ENCODE measurements at regions not wholly inside any gene's neighbourhood (a gene's known extent, or its start where the extent isn't known, plus 50 kb on each side); places are given as distances from the start of the nearest gene placed in this dataset.
"Not testable (repeated sequence)": the region's sequence is repeated elsewhere in the genome, so short reads cannot be mapped to it uniquely, and the experiment has no call there.

GRCh38 chr7:131149840-131150239 lies 177.8 kb upstream of the MKLN1 start:
- H3K9ac ChIP-seq (ENCODE audit: low read length in 2 of 2) = no peak overlapping the region
- H3K4me1 ChIP-seq (ENCODE audit: control insufficient read depth, insufficient read depth, low read length) = no peaks in the 10 kb centered on the region
- H3K36me3 ChIP-seq (ENCODE audit: control insufficient read depth in 2 of 2, insufficient read depth in 2 of 2, low read length in 2 of 2) = no peaks in the 10 kb centered on the region
- H3K27me3 ChIP-seq (ENCODE audit: control insufficient read depth in 1 of 2, insufficient read depth in 2 of 2, low read length in 2 of 2) = no peaks in the 10 kb centered on the region
- no peaks in the 10 kb centered on the region for H3K9me3 ChIP-seq (ENCODE audit: control insufficient read depth in 2 of 2, low read length in 2 of 2)
- no peak overlapping the region for H3K4me3 ChIP-seq (ENCODE audit: low read length in 2 of 2)
- H3K27ac ChIP-seq (ENCODE audit: low read length) = no peak overlapping the region

- H3K4me3 ChIP-seq (ENCODE audit: low read length in 2 of 2) = no peak overlapping the region
- H3K36me3 ChIP-seq (ENCODE audit: control insufficient read depth in 2 of 2, insufficient read depth in 2 of 2, low read length in 2 of 2) = no peaks in the 10 kb centered on the region
- no peaks in the 10 kb centered on the region for H3K4me1 ChIP-seq (ENCODE audit: control insufficient read depth, insufficient read depth, low read length)
- H3K27ac ChIP-seq (ENCODE audit: low read length) = no peak overlapping the region
- no peaks in the 10 kb centered on the region for H3K27me3 ChIP-seq (ENCODE audit: control insufficient read depth in 1 of 2, insufficient read depth in 2 of 2, low read length in 2 of 2)
- no peaks in the 10 kb centered on the region for H3K9me3 ChIP-seq (ENCODE audit: control insufficient read depth in 2 of 2, low read length in 2 of 2)
- no peak overlapping the region for H3K9ac ChIP-seq (ENCODE audit: low read length in 2 of 2)
Measured at GRCh38 chr7:131151034-131151433, 176.6 kb upstream of the MKLN1 start.

GRCh38 chr7:131152766-131153165 lies 174.9 kb upstream of the MKLN1 start:
- Histone ChIP-seq H3K4me3 (ENCODE audit: low read length in 2 of 2) (no peak overlapping the region), H3K36me3 (ENCODE audit: control insufficient read depth in 2 of 2, insufficient read depth in 2 of 2, low read length in 2 of 2) (no peaks in the 10 kb centered on the region), H3K27me3 (ENCODE audit: control insufficient read depth in 1 of 2, insufficient read depth in 2 of 2, low read length in 2 of 2) (no peaks in the 10 kb centered on the region), H3K4me1 (ENCODE audit: control insufficient read depth, insufficient read depth, low read length) (no peaks in the 10 kb centered on the region), H3K27ac (ENCODE audit: low read length) (no peak overlapping the region), H3K9ac (ENCODE audit: low read length in 2 of 2) (no peak overlapping the region), H3K9me3 (ENCODE audit: control insufficient read depth in 2 of 2, low read length in 2 of 2) (no peaks in the 10 kb centered on the region)

- no peak overlapping the region for H3K27ac ChIP-seq (ENCODE audit: low read length)
- no peaks in the 10 kb centered on the region for H3K27me3 ChIP-seq (ENCODE audit: control insufficient read depth in 1 of 2, insufficient read depth in 2 of 2, low read length in 2 of 2)
Measured at GRCh38 chr7:131154380-131154779, 173.3 kb upstream of the MKLN1 start.

GRCh38 chr7:131157530-131158243 lies 170.0 kb upstream of the MKLN1 start:
- Histone ChIP-seq H3K36me3 (ENCODE audit: control insufficient read depth in 2 of 2, insufficient read depth in 2 of 2, low read length in 2 of 2) (no peaks in the 10 kb centered on the region), H3K27ac (ENCODE audit: low read length) (no peak overlapping the region), H3K4me3 (ENCODE audit: low read length in 2 of 2) (no peak overlapping the region), H3K27me3 (ENCODE audit: control insufficient read depth in 1 of 2, insufficient read depth in 2 of 2, low read length in 2 of 2) (no peaks in the 10 kb centered on the region), H3K4me1 (ENCODE audit: control insufficient read depth, insufficient read depth, low read length) (no peaks in the 10 kb centered on the region), H3K9ac (ENCODE audit: low read length in 2 of 2) (no peak overlapping the region), H3K9me3 (ENCODE audit: control insufficient read depth in 2 of 2, low read length in 2 of 2) (no peaks in the 10 kb centered on the region)

More at GRCh38 chr7:131154380-131154779, 173.3 kb upstream of the MKLN1 start:
- no peaks in the 10 kb centered on the region for H3K4me1 ChIP-seq (ENCODE audit: control insufficient read depth, insufficient read depth, low read length)
- H3K36me3 ChIP-seq (ENCODE audit: control insufficient read depth in 2 of 2, insufficient read depth in 2 of 2, low read length in 2 of 2) = no peaks in the 10 kb centered on the region
- H3K9ac ChIP-seq (ENCODE audit: low read length in 2 of 2) = no peak overlapping the region
- no peak overlapping the region for H3K4me3 ChIP-seq (ENCODE audit: low read length in 2 of 2)
- no peaks in the 10 kb centered on the region for H3K9me3 ChIP-seq (ENCODE audit: control insufficient read depth in 2 of 2, low read length in 2 of 2)

- H3K27ac ChIP-seq (ENCODE audit: low read length); H3K36me3 ChIP-seq (ENCODE audit: control insufficient read depth in 2 of 2, insufficient read depth in 2 of 2, low read length in 2 of 2); H3K27me3 ChIP-seq (ENCODE audit: control insufficient read depth in 1 of 2, insufficient read depth in 2 of 2, low read length in 2 of 2); H3K9me3 ChIP-seq (ENCODE audit: control insufficient read depth in 2 of 2, low read length in 2 of 2); H3K4me3 ChIP-seq (ENCODE audit: low read length in 2 of 2); H3K4me1 ChIP-seq (ENCODE audit: control insufficient read depth, insufficient read depth, low read length); H3K9ac ChIP-seq (ENCODE audit: low read length in 2 of 2): not testable (repeated sequence)
Measured at GRCh38 chr7:131158244-131158636, 169.4 kb upstream of the MKLN1 start.

- Histone ChIP-seq H3K4me3 (ENCODE audit: low read length in 2 of 2) (no peak overlapping the region), H3K36me3 (ENCODE audit: control insufficient read depth in 2 of 2, insufficient read depth in 2 of 2, low read length in 2 of 2) (no peaks in the 10 kb centered on the region), H3K9ac (ENCODE audit: low read length in 2 of 2) (no peak overlapping the region), H3K27ac (ENCODE audit: low read length) (no peak overlapping the region), H3K4me1 (ENCODE audit: control insufficient read depth, insufficient read depth, low read length) (no peaks in the 10 kb centered on the region), H3K9me3 (ENCODE audit: control insufficient read depth in 2 of 2, low read length in 2 of 2) (no peaks in the 10 kb centered on the region), H3K27me3 (ENCODE audit: control insufficient read depth in 1 of 2, insufficient read depth in 2 of 2, low read length in 2 of 2) (no peaks in the 10 kb centered on the region)
Measured at GRCh38 chr7:131159961-131160361, 167.7 kb upstream of the MKLN1 start.

- H3K4me1 ChIP-seq (ENCODE audit: control insufficient read depth, insufficient read depth, low read length) = no peaks in the 10 kb centered on the region
- H3K36me3 ChIP-seq (ENCODE audit: control insufficient read depth in 2 of 2, insufficient read depth in 2 of 2, low read length in 2 of 2) = no peaks in the 10 kb centered on the region
- H3K27ac ChIP-seq (ENCODE audit: low read length) = no peak overlapping the region
- H3K4me3 ChIP-seq (ENCODE audit: low read length in 2 of 2) = no peak overlapping the region
- no peak overlapping the region for H3K9ac ChIP-seq (ENCODE audit: low read length in 2 of 2)
- H3K9me3 ChIP-seq (ENCODE audit: control insufficient read depth in 2 of 2, low read length in 2 of 2) = no peaks in the 10 kb centered on the region
- H3K27me3 ChIP-seq (ENCODE audit: control insufficient read depth in 1 of 2, insufficient read depth in 2 of 2, low read length in 2 of 2) = no peaks in the 10 kb centered on the region
Measured at GRCh38 chr7:131161103-131161502, 166.6 kb upstream of the MKLN1 start.

- H3K9me3 ChIP-seq (ENCODE audit: control insufficient read depth in 2 of 2, low read length in 2 of 2) = no peaks in the 10 kb centered on the region
- no peak overlapping the region for H3K4me3 ChIP-seq (ENCODE audit: low read length in 2 of 2)
- no peaks in the 10 kb centered on the region for H3K36me3 ChIP-seq (ENCODE audit: control insufficient read depth in 2 of 2, insufficient read depth in 2 of 2, low read length in 2 of 2)
- no peaks in the 10 kb centered on the region for H3K27me3 ChIP-seq (ENCODE audit: control insufficient read depth in 1 of 2, insufficient read depth in 2 of 2, low read length in 2 of 2)
- H3K27ac ChIP-seq (ENCODE audit: low read length) = no peak overlapping the region
- H3K4me1 ChIP-seq (ENCODE audit: control insufficient read depth, insufficient read depth, low read length) = no peaks in the 10 kb centered on the region
- H3K9ac ChIP-seq (ENCODE audit: low read length in 2 of 2) = no peak overlapping the region
Measured at GRCh38 chr7:131164025-131164925, 163.4 kb upstream of the MKLN1 start.

GRCh38 chr7:131166066-131166465 lies 161.6 kb upstream of the MKLN1 start:
- no peaks in the 10 kb centered on the region for H3K36me3 ChIP-seq (ENCODE audit: control insufficient read depth in 2 of 2, insufficient read depth in 2 of 2, low read length in 2 of 2)

More at GRCh38 chr7:131166066-131166465, 161.6 kb upstream of the MKLN1 start:
- peaks cover 0 to 2% of the 10 kb centered on the region in 2 donors for H3K27me3 ChIP-seq (ENCODE audit: control insufficient read depth in 1 of 2, insufficient read depth in 2 of 2, low read length in 2 of 2)
- no peak overlapping the region for H3K4me3 ChIP-seq (ENCODE audit: low read length in 2 of 2)
- H3K4me1 ChIP-seq (ENCODE audit: control insufficient read depth, insufficient read depth, low read length) = no peaks in the 10 kb centered on the region
- no peak overlapping the region for H3K27ac ChIP-seq (ENCODE audit: low read length)
- H3K9me3 ChIP-seq (ENCODE audit: control insufficient read depth in 2 of 2, low read length in 2 of 2) = no peaks in the 10 kb centered on the region
- no peak overlapping the region for H3K9ac ChIP-seq (ENCODE audit: low read length in 2 of 2)

Measured in stomach smooth muscle (tissue), 2 donors.